Endodermal cell (in vitro differentiated cells): ENCODE measurements at regions not wholly inside any gene's neighbourhood (a gene's known extent, or its start where the extent isn't known, plus 50 kb on each side); places are given as distances from the start of the nearest gene placed in this dataset.

Experiments
- DNase-seq: peaks from one replicate; pipeline ENCODE4 v3.0.0-alpha.2; 2017
- H3K27ac ChIP-seq: 2 replicates; pipeline ENCODE4 v1.5.1; 2013; ENCODE audit warnings: mild to moderate bottlenecking, low read depth, low read length, moderate library complexity
- H3K27me3 ChIP-seq: 2 replicates; pipeline ENCODE4 v1.6.1; 2013; ENCODE audit warnings: mild to moderate bottlenecking, low read length, moderate library complexity; ENCODE audit not compliant: insufficient read depth, control insufficient read depth, poor library complexity, severe bottlenecking
- H3K36me3 ChIP-seq: 2 replicates; pipeline ENCODE4 v1.7.0; 2013; ENCODE audit warnings: mild to moderate bottlenecking, low read length, moderate library complexity; ENCODE audit not compliant: control insufficient read depth, insufficient read depth
- H3K4me1 ChIP-seq: one replicate; pipeline ENCODE4 v1.7.0; 2013; ENCODE audit warnings: low read length; ENCODE audit not compliant: control insufficient read depth, insufficient read depth
- H3K4me3 ChIP-seq: 2 replicates; pipeline ENCODE4 v1.5.1; 2013; ENCODE audit warnings: mild to moderate bottlenecking, low read length, moderate library complexity
- H3K9ac ChIP-seq: 2 replicates; pipeline ENCODE4 v1.6.1; 2013; ENCODE audit warnings: mild to moderate bottlenecking, low read length, moderate library complexity; ENCODE audit not compliant: poor library complexity, severe bottlenecking; ENCODE audit errors: extremely low read depth
- H3K9me3 ChIP-seq: 2 replicates; pipeline ENCODE4 v1.6.1; 2013; ENCODE audit warnings: mild to moderate bottlenecking, low read length, moderate library complexity; ENCODE audit not compliant: control insufficient read depth
- H3K27ac Mint-ChIP-seq: 2 replicates; pipeline ENCODE4 v1.8.0; 2020; ENCODE audit warnings: mixed read lengths
- H3K27me3 Mint-ChIP-seq: 2 replicates; pipeline ENCODE4 v1.8.0; 2021; ENCODE audit warnings: mild to moderate bottlenecking, mixed read lengths; ENCODE audit not compliant: insufficient read depth
- H3K36me3 Mint-ChIP-seq: 2 replicates; pipeline ENCODE4 v1.8.0; 2020; ENCODE audit warnings: low read depth, mixed read lengths
- H3K4me1 Mint-ChIP-seq: 2 replicates; pipeline ENCODE4 v1.8.0; 2020; ENCODE audit warnings: mixed read lengths
- H3K4me3 Mint-ChIP-seq: 2 replicates; pipeline ENCODE4 v1.8.0; 2020; ENCODE audit warnings: mild to moderate bottlenecking, moderate library complexity, mixed read lengths
- H3K9me3 Mint-ChIP-seq: 2 replicates; pipeline ENCODE4 v1.8.0; 2020; ENCODE audit warnings: mild to moderate bottlenecking, mixed read lengths
- CTCF ChIP-seq: fragments of 200-600 bp; sonication (generic); conservative IDR thresholded peaks from 2 replicates; pipeline ENCODE4 v1.5.0; 2021; ENCODE audit warnings: antibody characterized with exemption, mild to moderate bottlenecking
- WGBS, 2 experiments: methylation state at CpG; one replicate each; pipeline versions ENCODE4 v1.1.5 to v1.1.7; 2013; ENCODE audit warnings: missing lambda C conversion rate in 2 of 2, mixed read lengths in 1 of 2; ENCODE audit not compliant: insufficient coverage in 1 of 2, insufficient read length in 1 of 2; 5-methylcytosine and 5-hydroxymethylcytosine counted together

- Histone ChIP-seq H3K27me3 (peaks cover 7% of the 10 kb centered on the region), H3K27ac (no peak overlapping the region), H3K9me3 (no peaks in the 10 kb centered on the region), H3K9ac (no peak overlapping the region), H3K4me1 (no peaks in the 10 kb centered on the region), H3K4me3 (no peak overlapping the region), H3K36me3 (no peaks in the 10 kb centered on the region)
- TF ChIP-seq CTCF: no peak
- H3K9me3 Mint-ChIP-seq: no peaks in the 10 kb centered on the region
- H3K4me1 Mint-ChIP-seq: no peaks in the 10 kb centered on the region
- DNase-seq: no peak
- H3K27me3 Mint-ChIP-seq: peaks cover 11% of the 10 kb centered on the region
- no peak overlapping the region for H3K4me3 Mint-ChIP-seq
- H3K36me3 Mint-ChIP-seq: no peaks in the 10 kb centered on the region
- no peak overlapping the region for H3K27ac Mint-ChIP-seq
- 90 to 92% methylated on average over 6 to 8 of the region's 8 CpGs for WGBS, 2 experiments
Observed at GRCh38 chr19:32231020-32231419, 114.4 kb upstream of the ZNF507 start.

- Mint-ChIP-seq H3K27me3 (peaks cover 8% of the 10 kb centered on the region), H3K9me3 (no peaks in the 10 kb centered on the region), H3K4me1 (no peaks in the 10 kb centered on the region), H3K36me3 (no peaks in the 10 kb centered on the region), H3K27ac (no peak overlapping the region), H3K4me3 (no peak overlapping the region)
- H3K4me1 ChIP-seq: no peaks in the 10 kb centered on the region
- H3K9me3 ChIP-seq: no peaks in the 10 kb centered on the region
- H3K9ac ChIP-seq: no peak overlapping the region
- H3K36me3 ChIP-seq: no peaks in the 10 kb centered on the region
- H3K27me3 ChIP-seq: peaks cover under 1% of the 10 kb centered on the region
- H3K4me3 ChIP-seq: no peak overlapping the region
- WGBS, 2 experiments: 98% methylated on average over 4 to 6 of the region's 6 CpGs
- no peak overlapping the region for H3K27ac ChIP-seq
- TF ChIP-seq CTCF: no peak
- DNase-seq: no peak
Observed at GRCh38 chr19:32231691-32232090, 113.7 kb upstream of the ZNF507 start.

GRCh38 chr19:32232449-32232848 lies 113.0 kb upstream of the ZNF507 start:
- no peaks in the 10 kb centered on the region for H3K9me3 ChIP-seq
- TF ChIP-seq CTCF: no peak
- Mint-ChIP-seq H3K36me3 (no peaks in the 10 kb centered on the region), H3K27ac (no peak overlapping the region), H3K4me3 (no peak overlapping the region), H3K9me3 (no peaks in the 10 kb centered on the region), H3K4me1 (no peaks in the 10 kb centered on the region), H3K27me3 (peaks cover 8% of the 10 kb centered on the region)
- 84 to 100% methylated on average over 6 to 7 of the region's 8 CpGs for WGBS, 2 experiments
- no peak overlapping the region for H3K4me3 ChIP-seq
- H3K4me1 ChIP-seq: no peaks in the 10 kb centered on the region
- no peaks in the 10 kb centered on the region for H3K27me3 ChIP-seq
- H3K27ac ChIP-seq: no peak overlapping the region
- DNase-seq: no peak
- H3K9ac ChIP-seq: no peak overlapping the region
- no peaks in the 10 kb centered on the region for H3K36me3 ChIP-seq
